ENCODE measurements at regions not wholly inside any gene's neighbourhood (a gene's known extent, or its start where the extent isn't known, plus 50 kb on each side); places are given as distances from the start of the nearest gene placed in this dataset.
A peak's percentile ranks its signal among the peaks of the same experiment; 100 is the strongest.
"Not testable (repeated sequence)": the region's sequence is repeated elsewhere in the genome, so short reads cannot be mapped to it uniquely, and the experiment has no call there.

DNA sequence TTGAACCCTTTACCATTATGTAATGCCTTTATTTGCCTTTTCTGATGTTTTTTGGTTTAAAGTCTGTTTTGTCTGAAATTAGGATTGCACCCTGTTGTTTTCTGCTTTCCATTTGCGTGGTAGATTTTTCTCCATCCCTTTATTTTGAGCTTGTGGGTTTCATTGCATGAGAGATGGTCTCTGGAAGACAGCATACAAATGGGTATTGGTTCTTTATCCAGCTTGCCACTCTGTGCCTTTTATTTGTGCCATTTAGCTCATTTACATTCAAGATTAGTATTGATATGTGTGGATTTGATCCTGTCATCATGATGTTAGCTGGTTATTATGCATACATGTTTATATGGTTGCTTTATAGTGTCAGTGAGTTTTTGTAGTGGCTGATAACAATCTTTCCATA, 318.7 kb upstream of the PPP2R3A start:
- no peak for DNase-seq

DNA sequence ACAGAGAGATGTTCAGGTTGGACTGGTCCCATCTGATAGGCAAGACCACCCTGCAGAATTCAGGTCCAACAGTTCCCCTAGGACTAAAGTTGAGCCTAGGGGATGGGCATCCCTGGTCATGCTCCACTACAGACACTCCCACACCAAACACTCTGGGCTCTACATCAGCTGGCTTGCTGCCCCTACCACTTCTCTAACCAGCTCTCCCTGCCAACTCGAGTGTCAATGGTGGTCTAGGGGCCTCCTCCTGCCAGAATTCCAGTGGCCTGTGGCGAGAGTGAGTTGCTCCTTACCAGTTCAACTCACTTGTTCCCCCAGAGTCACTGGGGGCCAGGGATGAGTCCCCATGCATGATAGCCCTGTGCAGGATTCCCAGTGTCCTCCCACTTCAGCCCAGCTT, 316.2 kb upstream of the PPP2R3A start:
- DNase-seq, result no peak

DNA sequence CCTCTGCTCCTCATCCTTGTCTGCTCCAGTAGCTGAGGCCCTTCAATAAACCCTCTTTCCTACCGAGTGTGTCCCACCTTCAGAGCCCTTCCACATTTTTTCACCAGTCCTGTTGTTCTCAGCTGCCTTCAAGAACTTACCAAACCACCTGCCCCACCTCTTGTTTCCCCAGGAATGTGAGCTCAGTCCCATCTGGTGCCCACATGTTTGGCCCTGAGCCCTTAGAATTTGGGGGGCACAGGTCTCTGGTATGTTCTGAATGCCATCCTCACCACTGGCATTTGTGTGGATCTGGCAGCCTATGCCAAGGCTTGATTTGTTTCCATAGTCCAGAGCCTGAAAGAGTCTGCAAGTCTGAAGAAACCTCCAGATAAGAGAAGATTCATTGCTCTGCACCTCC, 315.2 kb upstream of the PPP2R3A start:
- DNase-seq, result no peak

DNA sequence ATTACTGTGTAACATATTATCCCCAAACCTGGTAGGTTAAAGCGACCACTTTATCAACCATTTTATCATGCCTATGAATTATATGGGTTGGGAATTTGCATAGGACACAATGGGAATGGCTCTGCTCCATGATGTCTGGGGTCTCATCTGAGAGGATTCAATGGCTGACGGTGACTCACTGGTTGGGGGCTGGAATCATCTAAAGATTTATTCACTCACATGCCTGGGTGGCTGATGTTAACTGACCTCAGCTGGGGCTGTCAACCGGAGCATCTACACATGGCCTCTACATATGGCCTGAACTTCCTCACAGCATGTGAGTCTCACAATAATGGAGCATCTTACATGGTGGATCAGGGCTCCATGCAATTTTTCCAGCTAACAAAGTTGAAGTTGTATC, 313.1 kb upstream of the PPP2R3A start:
- DNase-seq, result no peak

DNA sequence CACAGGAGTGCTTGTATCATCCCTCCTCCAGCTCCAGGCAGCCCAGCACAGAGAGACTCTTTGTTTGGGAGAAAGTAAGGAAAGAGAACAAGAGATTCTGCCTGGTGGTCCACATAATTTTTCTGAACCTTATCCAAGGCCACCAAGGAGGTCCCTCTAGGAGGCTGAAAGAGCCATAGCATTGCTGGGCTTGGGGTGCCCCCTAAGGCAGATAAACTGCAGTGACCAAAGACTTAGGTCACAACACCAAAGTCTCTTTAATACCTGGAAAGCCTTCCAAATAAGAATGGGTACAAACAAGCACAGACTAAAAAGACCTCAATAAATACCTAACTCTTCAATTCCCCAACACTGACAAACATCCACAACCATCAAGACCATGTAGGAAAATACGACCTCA, 310.2 kb upstream of the PPP2R3A start:
- DNase-seq, result no peak

DNA sequence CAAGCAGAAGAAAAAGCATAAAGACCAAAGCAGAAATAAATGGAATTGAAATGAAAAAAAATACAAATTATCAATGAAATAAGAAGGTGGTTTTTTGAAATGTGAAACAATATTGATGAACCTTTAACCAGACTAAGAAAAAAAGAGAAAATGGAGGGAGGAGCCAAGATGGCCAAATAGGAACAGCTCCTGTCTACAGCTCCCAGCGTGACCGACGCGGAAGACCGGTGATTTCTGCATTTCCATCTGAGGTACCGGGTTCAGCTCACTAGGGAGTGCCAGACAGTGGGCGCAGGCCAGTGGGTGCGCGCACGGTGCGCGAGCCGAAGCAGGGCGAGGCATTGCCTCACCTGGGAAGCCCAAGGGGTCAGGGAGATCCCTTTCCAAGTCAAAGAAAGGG, 307.1 kb upstream of the PPP2R3A start:
- DNase-seq, result not testable (repeated sequence)

DNA sequence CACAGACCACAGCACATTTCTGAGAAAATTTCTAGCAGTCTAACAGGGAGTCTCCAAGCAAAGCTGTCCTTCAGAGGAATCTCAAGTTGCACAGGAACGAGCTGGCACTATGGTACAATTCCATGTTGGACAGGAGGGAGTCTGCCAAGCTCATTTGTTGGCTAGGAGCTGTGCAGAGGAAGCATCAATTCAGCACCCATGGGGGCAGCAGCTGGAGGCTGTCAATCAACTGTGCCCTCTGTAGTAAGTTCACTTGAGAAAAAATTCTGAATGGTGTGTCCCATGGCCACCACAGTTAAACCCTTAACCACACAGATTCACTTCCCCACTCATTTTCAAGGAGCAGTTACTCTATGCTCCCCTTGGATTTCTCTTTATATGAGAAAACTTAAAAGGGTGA, 298.5 kb upstream of the PPP2R3A start:
- DNase-seq, result no peak

DNA sequence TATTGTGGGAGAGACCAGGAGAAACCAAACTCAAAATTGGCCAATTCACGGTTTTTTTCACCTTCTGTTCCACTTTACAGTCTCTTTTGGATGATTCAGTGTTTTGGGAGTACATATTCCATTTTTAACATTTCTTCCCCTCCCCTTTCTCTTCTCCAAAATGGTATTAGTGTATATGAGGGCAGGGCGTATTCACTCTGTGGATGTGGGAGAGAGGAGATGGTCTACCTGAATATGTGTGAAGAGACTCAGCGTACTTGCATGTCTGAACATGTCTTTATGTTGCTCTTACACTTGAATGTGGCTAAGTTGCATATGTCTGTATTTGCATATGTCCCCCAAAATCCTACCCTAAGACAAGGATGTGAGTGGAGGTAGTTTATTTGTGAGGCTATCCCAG, 291.0 kb upstream of the PPP2R3A start:
- DNase-seq, result no peak

DNA sequence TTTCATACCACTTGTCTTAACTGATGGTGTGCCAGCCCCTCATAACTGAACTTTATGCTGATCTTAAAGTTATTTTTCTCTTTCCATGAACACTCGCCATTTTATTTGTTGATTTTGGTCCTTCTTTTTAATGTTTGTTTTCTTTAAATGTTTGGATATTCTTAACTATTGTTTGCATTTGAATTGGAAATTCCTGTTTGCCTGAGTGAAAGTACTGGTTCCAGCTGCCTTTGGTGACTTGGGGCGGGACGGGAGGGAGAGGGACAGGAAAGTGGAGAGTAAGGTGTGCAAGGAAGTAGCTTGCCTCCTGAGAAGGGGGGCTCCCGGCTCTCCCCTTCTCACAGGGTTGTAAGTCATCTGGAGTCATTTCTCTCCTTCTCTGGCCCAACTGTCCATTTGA, 287.1 kb upstream of the PPP2R3A start:
- no peak for DNase-seq

DNA sequence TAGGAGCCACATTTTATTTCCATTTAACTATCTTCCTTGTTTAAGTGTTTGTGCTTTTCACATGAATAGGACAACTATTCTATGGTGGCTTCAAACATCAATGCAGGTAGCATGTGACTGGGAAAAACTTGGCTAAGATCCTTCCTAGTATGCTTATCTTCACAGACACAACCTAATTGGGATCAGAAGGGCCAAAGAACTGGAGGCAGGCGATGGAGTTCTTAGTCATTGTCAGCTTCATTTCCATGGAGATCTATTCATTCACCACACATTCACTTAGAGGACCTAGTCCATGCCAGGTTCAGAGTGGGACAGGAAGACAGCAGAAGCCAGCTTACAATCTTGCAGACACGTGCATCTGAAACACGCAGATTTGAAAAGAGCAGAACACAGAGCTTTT, 277.5 kb upstream of the PPP2R3A start:
- DNase-seq, result no peak

DNA sequence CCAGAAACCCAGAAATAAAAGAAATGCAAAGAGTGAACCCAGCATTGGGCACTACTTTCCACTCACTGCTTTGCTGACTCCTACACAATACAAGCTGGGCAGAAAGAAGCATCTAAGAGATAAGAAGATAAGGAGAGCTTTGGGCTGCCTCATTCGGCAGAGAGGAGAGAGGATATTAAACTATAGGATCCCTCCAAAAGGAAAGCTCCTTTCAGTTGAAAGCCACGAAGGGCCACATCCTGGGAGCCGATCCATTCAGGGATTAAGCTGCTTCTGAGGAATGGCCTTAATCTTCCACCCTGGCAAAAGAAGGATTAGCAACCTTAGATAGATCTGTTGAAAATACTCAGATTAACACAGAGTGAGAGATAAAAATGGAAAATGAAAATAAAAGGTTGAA, 274.9 kb upstream of the PPP2R3A start:
- no peak for DNase-seq

DNA sequence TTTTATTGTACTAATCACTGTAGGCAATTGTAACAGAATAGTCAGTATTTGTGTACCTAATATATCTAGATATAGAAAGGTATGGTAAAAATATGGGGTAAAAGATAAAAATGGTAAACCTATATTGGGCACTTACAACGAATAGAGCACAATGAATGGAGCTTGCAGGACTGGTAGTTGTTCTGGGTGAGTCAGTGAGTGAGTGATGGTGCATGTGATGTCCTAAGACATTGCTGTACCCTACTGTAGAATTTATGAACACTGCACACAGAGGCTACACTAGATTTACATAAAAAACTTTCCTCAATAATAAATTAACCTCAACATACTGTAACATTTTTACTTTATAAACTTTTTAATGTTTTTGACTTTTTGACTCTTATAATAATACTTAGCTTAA, 274.3 kb upstream of the PPP2R3A start:
- DNase-seq, result no peak

DNA sequence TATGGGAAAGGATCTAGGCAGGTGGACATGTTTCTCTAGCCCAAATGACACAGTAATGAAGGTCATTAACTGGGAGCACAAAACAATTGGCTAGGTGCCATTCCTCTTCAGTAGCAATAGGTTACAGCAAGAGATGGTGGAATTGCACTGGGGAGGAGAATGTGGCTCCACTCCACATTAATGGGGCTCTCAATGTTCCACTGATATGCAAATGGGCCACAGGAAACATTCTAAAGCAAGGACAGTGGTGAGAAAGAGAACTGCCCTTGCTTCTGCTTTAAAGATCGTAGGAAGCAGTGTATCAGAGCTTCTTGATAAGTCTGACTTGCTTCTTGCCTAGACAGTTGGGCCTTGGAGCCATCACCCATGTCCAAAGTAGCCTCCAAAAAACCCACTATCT, 271.4 kb upstream of the PPP2R3A start:
- peak; percentile 84 for DNase-seq

DNA sequence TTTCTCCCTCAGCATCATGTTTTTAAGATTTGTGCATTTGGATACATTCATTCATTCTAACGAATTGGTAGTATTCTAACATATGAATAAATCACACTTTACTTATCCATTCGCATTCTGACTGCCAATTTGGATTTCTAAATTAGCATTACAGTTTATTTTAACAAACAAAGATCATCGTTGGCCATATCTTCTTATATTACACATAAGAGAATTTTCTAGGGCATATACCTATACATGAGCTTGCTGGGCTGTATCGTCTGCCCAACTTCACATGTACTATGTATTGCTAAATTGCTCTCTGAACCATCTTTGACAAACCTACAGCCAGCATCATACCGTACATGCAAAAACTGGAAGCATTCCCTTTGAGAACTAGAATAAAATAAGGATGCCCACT, 265.8 kb upstream of the PPP2R3A start:
- no peak for DNase-seq

DNA sequence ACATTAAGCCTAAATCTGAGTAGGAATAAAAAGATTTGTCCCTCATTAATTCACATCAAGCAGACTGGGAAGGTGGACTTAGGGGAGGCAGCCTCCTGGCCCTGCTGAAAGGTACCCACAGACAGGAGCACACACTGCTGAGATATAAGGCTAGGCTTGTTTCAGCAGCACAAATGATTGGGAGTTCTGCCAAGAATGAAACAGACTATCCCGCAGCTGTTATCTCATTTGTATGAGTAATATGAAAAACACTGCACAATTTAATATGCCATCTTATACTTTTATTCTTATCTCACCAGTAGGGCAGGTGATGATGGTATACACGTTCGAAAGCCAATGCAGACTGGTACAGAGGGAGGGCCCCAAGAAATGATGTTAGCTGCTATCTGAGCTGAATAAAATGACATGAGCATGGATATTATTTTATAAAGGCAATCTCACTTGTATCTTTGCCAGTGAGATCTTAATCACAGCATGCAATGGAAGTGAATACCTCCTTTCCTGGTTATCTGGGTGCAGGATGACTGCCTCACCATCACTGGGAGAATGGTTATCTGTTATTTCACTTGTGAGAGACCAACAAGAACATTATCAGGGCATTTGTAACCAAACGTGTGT, 258.7 kb upstream of the PPP2R3A start:
- DNase-seq, result peak; percentile 14

DNA sequence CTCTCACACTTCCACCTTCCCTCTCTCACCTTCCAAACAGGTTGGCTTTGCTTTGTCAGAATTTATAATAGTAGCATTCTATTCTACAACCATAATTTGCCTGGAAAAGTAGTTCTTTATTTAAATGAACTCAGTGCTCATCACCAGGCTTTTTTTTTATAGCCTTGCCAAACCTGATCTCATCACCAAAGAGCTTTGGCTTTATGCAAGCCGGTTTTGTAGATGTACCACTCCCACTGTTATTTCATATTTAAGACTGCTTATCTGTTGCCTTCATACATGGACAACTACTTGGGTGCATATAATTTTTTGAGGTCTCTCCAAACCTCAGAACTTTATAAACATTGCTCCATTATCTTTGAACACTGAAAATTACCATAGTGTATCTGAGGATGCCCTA, 246.1 kb upstream of the PPP2R3A start:
- DNase-seq, result no peak

DNA sequence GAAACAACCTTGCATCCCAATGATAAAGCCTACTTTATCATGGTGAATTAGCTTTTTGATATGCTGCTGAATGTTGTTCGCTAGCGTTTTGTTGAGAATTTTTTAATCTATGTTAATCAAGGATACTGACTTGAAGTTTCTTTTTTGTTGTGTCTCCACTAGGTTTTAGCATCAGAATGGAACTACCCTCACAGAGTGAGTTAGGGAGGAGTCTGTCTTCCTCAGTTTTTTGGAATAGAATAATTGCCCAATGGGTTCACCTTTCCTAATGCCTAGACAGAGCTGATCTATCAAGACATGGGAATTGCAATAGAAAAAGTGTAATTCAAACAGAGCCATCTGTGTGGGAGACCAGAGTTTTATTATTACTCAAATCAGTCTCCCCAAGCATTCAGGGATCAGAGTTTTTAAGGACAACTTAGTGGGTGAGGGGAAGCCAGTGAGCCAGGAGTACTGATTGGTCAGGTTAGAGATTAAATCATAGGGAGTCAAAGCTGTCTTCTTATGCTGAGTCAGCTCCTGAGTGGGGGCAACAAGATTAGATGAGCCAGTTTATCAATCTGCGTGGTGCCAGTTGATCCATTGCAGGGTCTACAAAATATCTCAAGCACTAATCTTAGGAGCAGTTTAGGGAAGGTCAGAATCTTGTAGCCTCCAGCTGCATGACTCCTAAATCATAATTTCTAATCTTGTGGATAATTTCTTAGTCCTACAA, 237.4 kb upstream of the PPP2R3A start:
- no peak for DNase-seq

DNA sequence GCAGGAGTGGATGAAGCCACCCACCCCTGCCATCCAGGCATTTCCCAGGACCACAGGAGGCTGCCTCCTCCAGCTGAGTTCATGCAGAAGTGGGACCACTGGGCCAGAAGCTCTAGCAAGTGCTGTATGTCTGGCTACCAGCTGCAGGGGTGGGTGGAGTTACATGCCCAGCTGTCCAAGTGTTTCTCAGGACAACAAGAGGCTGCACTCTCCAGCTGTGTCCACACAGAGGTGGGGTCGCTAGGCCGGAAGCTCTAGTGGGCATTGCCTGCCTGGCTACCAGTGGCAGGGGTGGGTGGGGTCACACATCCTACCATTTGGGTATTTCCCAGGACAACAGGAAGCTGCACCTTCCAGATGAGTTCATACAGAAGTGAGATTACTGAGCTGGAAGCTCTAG, 234.0 kb upstream of the PPP2R3A start:
- no peak for DNase-seq

DNA sequence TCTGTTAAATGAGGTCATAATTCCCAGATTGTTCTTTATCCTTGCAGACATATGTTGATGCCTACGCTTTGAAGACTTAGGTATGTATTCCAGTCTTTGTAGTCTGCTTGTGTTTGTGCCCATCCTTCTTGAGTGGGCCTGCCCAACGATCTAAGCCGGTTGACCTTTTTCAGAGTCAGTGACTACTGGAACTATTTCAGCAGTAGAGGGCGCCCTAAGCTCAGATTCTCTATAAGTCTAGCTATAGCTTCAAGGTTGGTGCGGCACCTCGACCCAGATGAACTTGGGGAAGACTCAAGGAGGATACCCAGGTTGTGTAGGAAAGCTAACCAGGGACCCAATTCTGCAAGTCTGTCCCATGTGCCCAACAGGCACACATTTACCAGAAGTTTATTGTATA, 228.8 kb upstream of the PPP2R3A start:
- no peak for DNase-seq

DNA sequence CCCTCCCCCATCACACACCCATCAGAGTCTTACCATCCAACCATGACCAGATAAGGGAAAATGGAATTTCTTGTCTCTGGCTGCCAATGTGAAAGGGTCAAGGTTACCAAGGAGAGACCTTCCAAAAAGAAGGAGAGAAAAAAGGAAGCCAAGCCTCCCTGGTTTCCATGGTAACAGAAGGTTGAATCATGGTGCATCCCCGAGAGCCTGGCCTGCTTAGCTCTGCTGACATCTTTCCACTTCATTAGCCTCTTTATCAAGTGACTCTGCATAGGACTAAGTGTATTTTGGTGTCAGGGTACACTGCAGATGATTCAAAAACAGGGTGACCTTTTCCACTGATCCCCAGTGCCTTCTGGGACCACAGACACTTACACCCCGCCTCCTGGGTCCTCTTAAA, 225.7 kb upstream of the PPP2R3A start:
- no peak for DNase-seq

DNA sequence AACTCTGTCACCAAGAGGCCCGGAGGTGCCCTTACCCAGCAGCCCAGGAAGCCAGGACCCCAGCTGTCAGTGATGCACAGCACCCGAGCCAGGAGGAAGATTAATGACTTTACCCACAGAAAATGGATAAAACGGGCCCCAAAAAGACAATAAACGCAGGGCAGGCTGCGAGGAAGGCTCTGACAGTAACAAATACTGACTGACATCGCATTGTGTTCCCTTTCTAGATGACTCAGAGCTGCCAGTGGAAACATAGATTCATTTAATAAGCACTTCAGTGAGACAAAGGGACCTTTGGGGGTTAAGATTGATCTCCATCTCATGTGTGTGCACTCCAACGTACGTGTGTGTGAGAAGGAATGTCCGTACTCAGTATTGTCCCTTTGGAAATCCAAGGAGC, 225.3 kb upstream of the PPP2R3A start:
- DNase-seq, result no peak

DNA sequence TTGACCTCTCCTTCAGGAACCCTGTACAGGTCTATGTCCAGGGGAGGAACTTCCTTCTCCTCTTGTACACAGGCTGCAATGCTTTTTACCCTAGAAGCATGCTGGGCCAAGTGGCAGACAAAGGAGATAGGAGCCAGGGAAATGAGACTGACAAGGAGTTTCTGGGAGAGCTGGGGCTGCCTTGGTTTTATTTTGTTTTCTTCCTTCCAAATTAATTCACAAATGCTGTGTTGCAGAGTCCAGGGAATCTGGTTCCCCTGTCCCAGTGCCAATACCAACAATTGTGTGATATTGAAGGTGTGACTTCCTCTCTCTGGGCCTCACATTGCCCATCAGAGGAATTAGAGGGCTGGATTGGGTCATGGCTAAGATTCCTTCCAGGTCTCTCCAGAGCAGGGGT, 224.8 kb upstream of the PPP2R3A start:
- no peak for DNase-seq

DNA sequence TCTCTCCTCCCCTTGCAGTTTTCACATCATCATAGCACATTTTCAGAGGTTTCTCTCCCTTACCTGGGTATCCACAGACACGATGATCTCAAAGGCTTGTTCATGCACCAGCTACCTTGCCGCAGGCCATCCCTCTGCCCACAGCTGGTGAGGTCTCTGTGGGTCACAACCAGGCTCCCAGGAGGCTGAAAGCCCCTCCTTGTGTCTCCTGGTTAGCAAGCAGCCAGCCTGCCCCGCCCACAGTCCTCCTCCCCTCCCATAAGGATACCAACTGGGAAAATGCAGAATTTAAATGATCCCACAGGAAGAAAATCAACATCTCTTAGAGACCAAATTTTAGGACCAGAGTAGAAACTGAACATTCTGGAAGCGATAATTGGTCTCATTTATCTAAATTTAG, 213.5 kb upstream of the PPP2R3A start:
- no peak for DNase-seq

DNA sequence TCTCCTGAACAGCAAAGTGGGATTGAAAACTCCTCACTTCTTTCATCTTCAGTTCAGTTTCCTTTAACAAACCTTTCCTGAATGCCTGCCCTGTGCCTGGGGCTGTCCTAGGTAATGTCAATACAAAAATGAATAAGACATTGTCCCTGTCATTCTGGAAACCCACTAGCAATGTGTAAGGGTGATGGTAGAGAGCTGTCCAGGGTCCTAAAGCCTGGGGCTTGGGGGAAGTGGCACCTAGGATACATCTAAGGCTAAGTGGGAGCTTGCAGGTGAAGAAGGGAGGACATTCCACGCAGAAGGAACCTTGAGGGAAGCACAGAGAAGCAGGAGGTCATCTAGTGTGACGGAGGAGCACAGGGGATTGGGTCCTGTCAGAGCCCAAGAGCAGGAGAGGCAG, 212.7 kb upstream of the PPP2R3A start:
- DNase-seq, result no peak

DNA sequence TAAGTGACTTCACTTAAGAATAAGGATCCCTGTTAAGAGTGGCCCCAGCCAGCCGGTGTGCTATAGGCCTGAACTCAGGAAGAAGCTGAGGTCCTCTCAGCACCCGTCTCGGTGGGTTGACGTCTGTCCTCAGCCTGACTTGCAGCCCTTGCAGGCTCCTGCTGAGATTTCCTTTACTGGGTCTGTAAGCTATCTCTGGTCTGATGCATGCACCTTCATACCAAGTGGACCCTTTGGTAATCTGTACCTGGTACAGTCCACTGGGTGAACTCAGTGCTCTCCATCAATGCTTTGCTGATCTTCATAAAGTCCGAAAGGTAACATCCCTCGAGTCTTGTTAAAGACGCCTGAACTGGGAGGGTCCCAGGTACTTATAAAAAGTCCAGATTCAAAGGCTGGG, 212.0 kb upstream of the PPP2R3A start:
- DNase-seq, result no peak
